ENCODE measurements at regions not wholly inside any gene's neighbourhood (a gene's known extent, or its start where the extent isn't known, plus 50 kb on each side); places are given as distances from the start of the nearest gene placed in this dataset.

GRCh38 chr2:5175231-5175630 lies 517.0 kb upstream of the SOX11 start:
- no peak for TF ChIP-seq POLR2AphosphoS5 (IDR thresholded peaks at IDR 0.05; ENCODE audit: low read depth, low read length)
- no peak for TF ChIP-seq TAF1 (IDR thresholded peaks at IDR 0.05; ENCODE audit: borderline replicate concordance, insufficient read depth, low read length)
- TF ChIP-seq REST (IDR thresholded peaks at IDR 0.05; ENCODE audit: insufficient read depth in 1 of 2, low read depth in 2 of 2, low read length in 2 of 2): no peak
- TF ChIP-seq SIN3A (IDR thresholded peaks at IDR 0.05; ENCODE audit: borderline replicate concordance, insufficient read depth, low read length): no peak
- no peak for TF ChIP-seq FOXP2 (optimal IDR thresholded peaks at IDR 0.05; ENCODE audit: borderline replicate concordance, extremely low read depth, extremely low read length, insufficient read depth)
